SK-N-SH (cell line): ENCODE measurements at regions not wholly inside any gene's neighbourhood (a gene's known extent, or its start where the extent isn't known, plus 50 kb on each side); places are given as distances from the start of the nearest gene placed in this dataset.

Experiments
- CTCF ChIA-PET: fragments of 300-600, 350-600 bp; formaldehyde crosslinking; extraction: SDS; loops from one replicate; lab custom pipeline; 2021; lab: Yijun Ruan, JAX
- POLR2A ChIA-PET: fragments of 350-600 bp; sonication (Branson Sonifier 250); formaldehyde crosslinking; extraction: SDS; loops from one replicate; lab custom pipeline; 2020; ENCODE audit warnings: antibody characterized with exemption, inconsistent platforms; lab: Yijun Ruan, JAX
- DNase-seq: peaks from one replicate; pipeline ENCODE4 v3.0.0; 2012
- H2AFZ ChIP-seq: fragments of 200-600 bp; sonication (generic); 2 replicates; pipeline ENCODE4 v1.8.1; 2016; ENCODE audit warnings: antibody characterized with exemption, mild to moderate bottlenecking, low read depth
- H3F3A ChIP-seq: fragments of 200-600 bp; sonication (generic); replicated peaks from 2 replicates; pipeline ENCODE3; 2016; ENCODE audit warnings: antibody characterized with exemption, mild to moderate bottlenecking; ENCODE audit not compliant: insufficient read depth
- H3K27ac ChIP-seq, 2 experiments: fragments of 200-500 bp in 1 of 2; fragments of 200-600 bp in 1 of 2; sonication (Bioruptor generic) in 1 of 2; sonication (generic), shearing (Covaris generic) in 1 of 2; 2 replicates each; pipeline versions ENCODE4 v1.5.1 to v1.6.1; 2014 to 2016; ENCODE audit warnings: low read depth in 2 of 2, inconsistent platforms in 1 of 2, low read length in 1 of 2, mild to moderate bottlenecking in 1 of 2, mixed read lengths in 1 of 2
- H3K27me3 ChIP-seq: fragments of 200-600 bp; sonication (generic), shearing (Covaris generic); 2 replicates; pipeline ENCODE4 v1.6.1; 2016; ENCODE audit warnings: mixed run types; ENCODE audit not compliant: insufficient read depth
- H3K36me3 ChIP-seq, 2 experiments: fragments of 200-500 bp in 1 of 2; fragments of 200-600 bp in 1 of 2; sonication (Bioruptor generic) in 1 of 2; sonication (generic) in 1 of 2; replicated peaks in 1 of 2; 2 replicates each; pipeline versions ENCODE3 to v1.5.1; 2014 to 2016; ENCODE audit warnings: low read length in 1 of 2, mild to moderate bottlenecking in 1 of 2; ENCODE audit not compliant: insufficient read depth in 2 of 2, control insufficient read depth in 1 of 2
- H3K4me1 ChIP-seq, 2 experiments: fragments of 200-500 bp in 1 of 2; fragments of 200-600 bp in 1 of 2; sonication (Bioruptor generic) in 1 of 2; sonication (generic), shearing (Covaris generic) in 1 of 2; 2 replicates each; pipeline versions ENCODE4 v1.5.1 to v1.6.1; 2014 to 2016; ENCODE audit warnings: low read depth in 1 of 2, low read length in 1 of 2, mixed run types in 1 of 2; ENCODE audit not compliant: insufficient read depth in 2 of 2, control insufficient read depth in 1 of 2
- H3K4me2 ChIP-seq: fragments of 200-600 bp; sonication (generic), shearing (Covaris generic); 2 replicates; pipeline ENCODE4 v1.6.1; 2017; ENCODE audit warnings: mixed run types
- H3K4me3 ChIP-seq, 2 experiments: fragments of 200-500 bp in 1 of 2; fragments of 200-600 bp in 1 of 2; sonication (Bioruptor generic) in 1 of 2; sonication (generic), shearing (Covaris generic) in 1 of 2; 2 replicates each; pipeline versions ENCODE4 v1.5.1 to v1.8.1; 2014 to 2016; ENCODE audit warnings: low read depth in 2 of 2, inconsistent platforms in 1 of 2, low read length in 1 of 2, mild to moderate bottlenecking in 1 of 2, mixed read lengths in 1 of 2, moderate library complexity in 1 of 2
- H3K79me2 ChIP-seq: fragments of 200-600 bp; sonication (generic); 2 replicates; pipeline ENCODE4 v1.8.1; 2017; ENCODE audit warnings: mild to moderate bottlenecking; ENCODE audit not compliant: insufficient read depth
- H3K9ac ChIP-seq: fragments of 200-600 bp; sonication (generic); 2 replicates; pipeline ENCODE4 v1.6.1; 2017; ENCODE audit warnings: mixed run types
- H3K9me2 ChIP-seq: fragments of 200-600 bp; sonication (generic); 2 replicates; pipeline ENCODE4 v1.6.1; 2017; ENCODE audit warnings: mixed run types
- H3K9me3 ChIP-seq: fragments of 200-600 bp; sonication (generic); 2 replicates; pipeline ENCODE4 v1.6.1; 2017; ENCODE audit warnings: mixed run types, mild to moderate bottlenecking, moderate library complexity
- H4K20me1 ChIP-seq: fragments of 200-600 bp; sonication (generic); 2 replicates; pipeline ENCODE4 v1.6.1; 2017; ENCODE audit warnings: mild to moderate bottlenecking, mixed run types; ENCODE audit not compliant: insufficient read depth
- CHD2 ChIP-seq: fragments of 150-350 bp; IDR thresholded peaks from 2 replicates; pipeline ENCODE4 v1.6.1; 2018; ENCODE audit warnings: low read length; ENCODE audit not compliant: partially characterized antibody
- EZH2phosphoT487 ChIP-seq: fragments of 200-600 bp; sonication (generic); IDR thresholded peaks from 2 replicates; pipeline ENCODE4 v1.6.1; 2017; ENCODE audit warnings: low read depth, mixed run types, mild to moderate bottlenecking, antibody characterized with exemption, moderate library complexity, borderline replicate concordance
- FOXJ3 ChIP-seq: sonication (generic); formaldehyde crosslinking; IDR thresholded peaks from 2 replicates; pipeline ENCODE4 v1.5.1; 2020; ENCODE audit warnings: mild to moderate bottlenecking, missing genetic modification reagents
- FOXM1 ChIP-seq: IDR thresholded peaks from 2 replicates; pipeline ENCODE4 v1.4.0; 2012; ENCODE audit warnings: low read depth, mild to moderate bottlenecking
- IRF3 ChIP-seq: fragments of 150-350 bp; IDR thresholded peaks from 2 replicates; pipeline ENCODE4 v1.6.1; 2016; ENCODE audit warnings: mild to moderate bottlenecking, low read depth, low read length
- JUND ChIP-seq: IDR thresholded peaks from 2 replicates; pipeline ENCODE4 v1.4.0; 2012
- MXI1 ChIP-seq: IDR thresholded peaks from 2 replicates; pipeline ENCODE4 v1.6.1; 2012; ENCODE audit warnings: mild to moderate bottlenecking, low read depth, low read length, improper control_type of control experiment
- NFIC ChIP-seq: IDR thresholded peaks from 2 replicates; pipeline ENCODE4 v1.4.0; 2012; ENCODE audit warnings: borderline replicate concordance
- NRF1 ChIP-seq: IDR thresholded peaks from 2 replicates; pipeline ENCODE4 v1.6.1; 2012; ENCODE audit warnings: low read depth, mild to moderate bottlenecking, low read length
- POLR2AphosphoS5 ChIP-seq: IDR thresholded peaks from 2 replicates; pipeline ENCODE4 v1.6.1; 2012; ENCODE audit warnings: low read depth, low read length
- RXRA ChIP-seq: IDR thresholded peaks from 2 replicates; pipeline ENCODE4 v1.4.0; 2012; ENCODE audit warnings: low read depth, mild to moderate bottlenecking, borderline replicate concordance
- TEAD4 ChIP-seq: IDR thresholded peaks from 2 replicates; pipeline ENCODE4 v1.4.0; 2012; ENCODE audit warnings: mild to moderate bottlenecking, borderline replicate concordance; ENCODE audit not compliant: insufficient read depth
- WGBS: methylation state at CpG from one replicate; pipeline ENCODE4 v1.1.6; 2017; ENCODE audit warnings: low lambda C conversion rate; 5-methylcytosine and 5-hydroxymethylcytosine counted together
- TF ChIP-seq, protein P1 (sequence below): fragments of 200-600 bp; sonication (generic); IDR thresholded peaks from 2 replicates; pipeline ENCODE4 v1.6.1; 2017; ENCODE audit warnings: antibody characterized with exemption, mild to moderate bottlenecking, moderate library complexity
- TF ChIP-seq, protein P2 (sequence below): fragments of 150-350 bp; IDR thresholded peaks from 2 replicates; pipeline ENCODE4 v1.6.1; 2017; ENCODE audit warnings: antibody characterized with exemption, low read length, low read depth, borderline replicate concordance
- TF ChIP-seq, protein P3 (sequence below): IDR thresholded peaks from 2 replicates; pipeline ENCODE4; 2012

- Histone ChIP-seq H3K4me1 (no peaks in the 10 kb centered on the region), H3K79me2 (no peaks in the 10 kb centered on the region), H4K20me1 (no peaks in the 10 kb centered on the region), H2AFZ (no peak overlapping the region), H3K9me3 (0 out of 2 replicates have a peak, but pooled peaks cover 5% of the 10 kb centered on the region), H3K4me3 (no peak overlapping the region), H3K27ac (no peak overlapping the region), H3F3A (no peaks in the 10 kb centered on the region), H3K27me3 (no peaks in the 10 kb centered on the region), H3K4me2 (no peak overlapping the region), H3K9ac (no peak overlapping the region), H3K9me2 (no peaks in the 10 kb centered on the region), H3K36me3 (no peaks in the 10 kb centered on the region)
- TF ChIP-seq NFIC (no peak), TEAD4 (no peak), JUND (no peak), POLR2AphosphoS5 (no peak), NRF1 (no peak), RXRA (no peak), FOXJ3 (CRISPR knock-in tag) (no peak), IRF3 (no peak), MXI1 (no peak)
- TF ChIP-seq, protein P1, sequence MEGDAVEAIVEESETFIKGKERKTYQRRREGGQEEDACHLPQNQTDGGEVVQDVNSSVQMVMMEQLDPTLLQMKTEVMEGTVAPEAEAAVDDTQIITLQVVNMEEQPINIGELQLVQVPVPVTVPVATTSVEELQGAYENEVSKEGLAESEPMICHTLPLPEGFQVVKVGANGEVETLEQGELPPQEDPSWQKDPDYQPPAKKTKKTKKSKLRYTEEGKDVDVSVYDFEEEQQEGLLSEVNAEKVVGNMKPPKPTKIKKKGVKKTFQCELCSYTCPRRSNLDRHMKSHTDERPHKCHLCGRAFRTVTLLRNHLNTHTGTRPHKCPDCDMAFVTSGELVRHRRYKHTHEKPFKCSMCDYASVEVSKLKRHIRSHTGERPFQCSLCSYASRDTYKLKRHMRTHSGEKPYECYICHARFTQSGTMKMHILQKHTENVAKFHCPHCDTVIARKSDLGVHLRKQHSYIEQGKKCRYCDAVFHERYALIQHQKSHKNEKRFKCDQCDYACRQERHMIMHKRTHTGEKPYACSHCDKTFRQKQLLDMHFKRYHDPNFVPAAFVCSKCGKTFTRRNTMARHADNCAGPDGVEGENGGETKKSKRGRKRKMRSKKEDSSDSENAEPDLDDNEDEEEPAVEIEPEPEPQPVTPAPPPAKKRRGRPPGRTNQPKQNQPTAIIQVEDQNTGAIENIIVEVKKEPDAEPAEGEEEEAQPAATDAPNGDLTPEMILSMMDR = no peak
- TF ChIP-seq, protein P2, sequence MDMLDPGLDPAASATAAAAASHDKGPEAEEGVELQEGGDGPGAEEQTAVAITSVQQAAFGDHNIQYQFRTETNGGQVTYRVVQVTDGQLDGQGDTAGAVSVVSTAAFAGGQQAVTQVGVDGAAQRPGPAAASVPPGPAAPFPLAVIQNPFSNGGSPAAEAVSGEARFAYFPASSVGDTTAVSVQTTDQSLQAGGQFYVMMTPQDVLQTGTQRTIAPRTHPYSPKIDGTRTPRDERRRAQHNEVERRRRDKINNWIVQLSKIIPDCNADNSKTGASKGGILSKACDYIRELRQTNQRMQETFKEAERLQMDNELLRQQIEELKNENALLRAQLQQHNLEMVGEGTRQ = no peak
- CTCF ChIA-PET = interaction anchor here (1.1 to 6.0 kb wide), 4 partner anchors 8 to 17 kb away, joined by 4 to 36 read pairs (median 5); no protein-coding TSS in a partner anchor
- WGBS = 46% methylated on average over 12 of the region's 12 CpGs
- DNase-seq = no peak
- POLR2A ChIA-PET = no interaction called here
These were observed 132.3 kb upstream of the RPL38 start for GRCh38 chr17:74070998-74071679.

DNA sequence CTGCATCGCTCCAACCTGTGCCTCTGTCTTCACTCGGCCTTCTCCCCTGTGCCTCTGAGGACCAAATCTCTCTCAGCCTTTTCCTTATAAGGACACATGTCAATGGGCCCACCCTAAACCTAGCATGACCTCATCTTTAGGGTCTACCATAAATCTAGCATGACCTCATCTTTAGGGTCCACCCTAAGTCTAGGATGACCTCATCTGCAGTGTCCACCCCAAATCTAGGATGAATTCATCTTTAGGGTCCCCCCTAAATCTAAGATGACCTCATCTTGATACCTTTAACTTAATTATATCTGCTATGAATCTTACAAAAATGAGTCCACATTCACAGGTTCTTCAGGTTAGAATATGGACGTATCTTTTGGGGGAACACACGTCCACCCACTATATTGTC, 131.1 kb upstream of the RPL38 start:
- H3K27me3 ChIP-seq = no peaks in the 10 kb centered on the region
- CTCF ChIA-PET = no interaction called here
- no peaks in the 10 kb centered on the region for H3K36me3 ChIP-seq

More for the DNA sequence above, 131.1 kb upstream of the RPL38 start:
- H3K4me3 ChIP-seq = no peak overlapping the region
- no peaks in the 10 kb centered on the region for H4K20me1 ChIP-seq
- 13% methylated on average over 4 of the region's 4 CpGs for WGBS
- H3F3A ChIP-seq = no peaks in the 10 kb centered on the region
- no peak overlapping the region for H2AFZ ChIP-seq
- DNase-seq = no peak
- no peak overlapping the region for H3K4me2 ChIP-seq
- no peaks in the 10 kb centered on the region for H3K4me1 ChIP-seq
- POLR2A ChIA-PET = no interaction called here
- no peaks in the 10 kb centered on the region for H3K9me2 ChIP-seq
- no peak overlapping the region for H3K9ac ChIP-seq
- no peaks in the 10 kb centered on the region for H3K79me2 ChIP-seq
- no peak for TF ChIP-seq EZH2phosphoT487
- TF ChIP-seq CHD2 = no peak
- no peak for TF ChIP-seq POLR2AphosphoS5
- TF ChIP-seq FOXM1 = no peak
- TF ChIP-seq, protein P3, sequence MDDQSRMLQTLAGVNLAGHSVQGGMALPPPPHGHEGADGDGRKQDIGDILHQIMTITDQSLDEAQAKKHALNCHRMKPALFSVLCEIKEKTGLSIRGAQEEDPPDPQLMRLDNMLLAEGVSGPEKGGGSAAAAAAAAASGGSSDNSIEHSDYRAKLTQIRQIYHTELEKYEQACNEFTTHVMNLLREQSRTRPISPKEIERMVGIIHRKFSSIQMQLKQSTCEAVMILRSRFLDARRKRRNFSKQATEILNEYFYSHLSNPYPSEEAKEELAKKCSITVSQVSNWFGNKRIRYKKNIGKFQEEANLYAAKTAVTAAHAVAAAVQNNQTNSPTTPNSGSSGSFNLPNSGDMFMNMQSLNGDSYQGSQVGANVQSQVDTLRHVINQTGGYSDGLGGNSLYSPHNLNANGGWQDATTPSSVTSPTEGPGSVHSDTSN = no peak
- TF ChIP-seq, all 33 proteins: peak for 0
- Histone ChIP-seq H3K27ac (no peak overlapping the region), H3K9me3 (0 out of 2 replicates have a peak, but pooled peaks cover 5% of the 10 kb centered on the region)
